Gastrocnemius medialis (tissue), 4 donors: ENCODE measurements at regions not wholly inside any gene's neighbourhood (a gene's known extent, or its start where the extent isn't known, plus 50 kb on each side); places are given as distances from the start of the nearest gene placed in this dataset.

Experiments
- POLR2A ChIP-seq, 2 donors: fragments of 450-650 bp; IDR thresholded peaks; one replicate each; pipeline ENCODE4 v1.6.1; 2017; ENCODE audit warnings: antibody characterized with exemption in 2 of 2, mild to moderate bottlenecking in 2 of 2, moderate library complexity in 2 of 2
- TF ChIP-seq, protein P1 (sequence below), 5 experiments: fragments of 450-650 bp in 3 of 5; fragments of 200-600 bp in 2 of 5; sonication (generic) in 2 of 5; IDR thresholded peaks in 4 of 5; conservative IDR thresholded peaks in 1 of 5; 1 replicate in 4 of 5; 2 replicates in 1 of 5; pipeline ENCODE4 v1.5.1; 2016 to 2019; ENCODE audit warnings: antibody characterized with exemption in 5 of 5, mild to moderate bottlenecking in 3 of 5, moderate library complexity in 3 of 5

- TF ChIP-seq, protein P1, sequence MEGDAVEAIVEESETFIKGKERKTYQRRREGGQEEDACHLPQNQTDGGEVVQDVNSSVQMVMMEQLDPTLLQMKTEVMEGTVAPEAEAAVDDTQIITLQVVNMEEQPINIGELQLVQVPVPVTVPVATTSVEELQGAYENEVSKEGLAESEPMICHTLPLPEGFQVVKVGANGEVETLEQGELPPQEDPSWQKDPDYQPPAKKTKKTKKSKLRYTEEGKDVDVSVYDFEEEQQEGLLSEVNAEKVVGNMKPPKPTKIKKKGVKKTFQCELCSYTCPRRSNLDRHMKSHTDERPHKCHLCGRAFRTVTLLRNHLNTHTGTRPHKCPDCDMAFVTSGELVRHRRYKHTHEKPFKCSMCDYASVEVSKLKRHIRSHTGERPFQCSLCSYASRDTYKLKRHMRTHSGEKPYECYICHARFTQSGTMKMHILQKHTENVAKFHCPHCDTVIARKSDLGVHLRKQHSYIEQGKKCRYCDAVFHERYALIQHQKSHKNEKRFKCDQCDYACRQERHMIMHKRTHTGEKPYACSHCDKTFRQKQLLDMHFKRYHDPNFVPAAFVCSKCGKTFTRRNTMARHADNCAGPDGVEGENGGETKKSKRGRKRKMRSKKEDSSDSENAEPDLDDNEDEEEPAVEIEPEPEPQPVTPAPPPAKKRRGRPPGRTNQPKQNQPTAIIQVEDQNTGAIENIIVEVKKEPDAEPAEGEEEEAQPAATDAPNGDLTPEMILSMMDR (IDR thresholded peaks at IDR 0.05 in 4 of 5, conservative IDR thresholded peaks at IDR 0.05 in 1 of 5) = no peak
- TF ChIP-seq POLR2A (IDR thresholded peaks at IDR 0.05) = no peak
Observed at GRCh38 chr18:78635093-78635800, 344.4 kb upstream of the SALL3 start.
